CD4-positive, alpha-beta memory T cell (primary cell): ENCODE measurements at regions not wholly inside any gene's neighbourhood (a gene's known extent, or its start where the extent isn't known, plus 50 kb on each side); places are given as distances from the start of the nearest gene placed in this dataset.

ENCODE experiments used
- CTCF ChIA-PET: fragments of 350-600 bp; sonication (Branson Sonifier 250); formaldehyde crosslinking; loops from one replicate; lab custom pipeline; 2021; ENCODE audit warnings: inconsistent platforms; ENCODE audit not compliant: partially characterized antibody; lab: Charles Lee
- POLR2A ChIA-PET: fragments of 350-600 bp; sonication (Branson Sonifier 250); formaldehyde crosslinking; loops from one replicate; lab custom pipeline; 2021; ENCODE audit not compliant: partially characterized antibody; lab: Charles Lee
- DNase-seq, 5 donors: peaks; one replicate each; pipeline versions ENCODE4 v3.0.0 to v3.0.0-alpha.2; 2020 to 2022; ENCODE audit warnings: mixed read lengths in 1 of 5
- H3K27ac ChIP-seq: one replicate; pipeline ENCODE4 v1.7.0; 2013; ENCODE audit warnings: low read depth, low read length
- H3K27me3 ChIP-seq: 2 replicates; pipeline ENCODE4 v1.7.0; 2013; ENCODE audit warnings: mild to moderate bottlenecking, low read length, moderate library complexity; ENCODE audit not compliant: insufficient read depth
- H3K36me3 ChIP-seq: 2 replicates; pipeline ENCODE4 v1.7.0; 2013; ENCODE audit warnings: mild to moderate bottlenecking, low read length, moderate library complexity; ENCODE audit not compliant: insufficient read depth
- H3K4me1 ChIP-seq: 2 replicates; pipeline ENCODE4 v1.7.0; 2013; ENCODE audit warnings: mild to moderate bottlenecking, low read length, moderate library complexity; ENCODE audit not compliant: insufficient read depth
- H3K4me3 ChIP-seq, 2 donors: one replicate each; pipeline ENCODE4 v1.7.0; 2013; ENCODE audit warnings: low read length in 2 of 2, mild to moderate bottlenecking in 1 of 2
- H3K9me3 ChIP-seq, 2 donors: one replicate each; pipeline ENCODE4 v1.7.0; 2013; ENCODE audit warnings: low read length in 2 of 2, control low read depth in 1 of 2; ENCODE audit not compliant: control insufficient read depth in 1 of 2
- H3K27ac Mint-ChIP-seq, 7 donors: one replicate each; pipeline ENCODE4 v1.8.0; 2020 to 2021; ENCODE audit warnings: mixed read lengths in 7 of 7, mild to moderate bottlenecking in 6 of 7, inconsistent platforms in 3 of 7, moderate library complexity in 3 of 7
- H3K27me3 Mint-ChIP-seq, 2 donors: one replicate each; pipeline ENCODE4 v1.8.0; 2020 to 2021; ENCODE audit warnings: mixed read lengths in 2 of 2
- H3K36me3 Mint-ChIP-seq, 2 donors: one replicate each; pipeline ENCODE4 v1.8.0; 2020 to 2021; ENCODE audit warnings: mixed read lengths in 2 of 2, inconsistent platforms in 1 of 2, mild to moderate bottlenecking in 1 of 2
- H3K4me1 Mint-ChIP-seq, 4 donors: one replicate each; pipeline ENCODE4 v1.8.0; 2020 to 2021; ENCODE audit warnings: mixed read lengths in 4 of 4, mild to moderate bottlenecking in 1 of 4
- H3K4me3 Mint-ChIP-seq, 8 donors: one replicate each; pipeline ENCODE4 v1.8.0; 2020 to 2021; ENCODE audit warnings: mixed read lengths in 8 of 8, mild to moderate bottlenecking in 7 of 8, moderate library complexity in 6 of 8, inconsistent platforms in 3 of 8
- H3K9me3 Mint-ChIP-seq, 8 donors: one replicate each; pipeline ENCODE4 v1.8.0; 2020 to 2021; ENCODE audit warnings: mixed read lengths in 8 of 8, mild to moderate bottlenecking in 5 of 8, inconsistent platforms in 3 of 8, moderate library complexity in 1 of 8
- intact Hi-C: fragments of 100-400 bp; cut with micrococcal nuclease; formaldehyde crosslinking; loops from one replicate; pipeline ENCODE4 v1.15.1; 2023

GRCh38 chr11:71356904-71357303 is 91.3 kb downstream of the DHCR7 start:
- Histone ChIP-seq H3K36me3 (no peaks in the 10 kb centered on the region), H3K27me3 (peaks cover 3% of the 10 kb centered on the region), H3K9me3 (no peaks in the 10 kb centered on the region), H3K27ac (no peak overlapping the region), H3K4me1 (no peaks in the 10 kb centered on the region), H3K4me3 (no peak overlapping the region)
- DNase-seq: no peak
- Mint-ChIP-seq H3K9me3 (peaks cover 0 to 7% (median 0%) of the 10 kb centered on the region in 8 donors), H3K4me1 (no peaks in the 10 kb centered on the region), H3K36me3 (no peaks in the 10 kb centered on the region), H3K27me3 (peaks cover 5 to 7% of the 10 kb centered on the region in 2 donors), H3K4me3 (no peak overlapping the region), H3K27ac (no peak overlapping the region)
- POLR2A ChIA-PET: no interaction called here
- intact Hi-C loops: no loop called here
- CTCF ChIA-PET: no interaction called here

DNA sequence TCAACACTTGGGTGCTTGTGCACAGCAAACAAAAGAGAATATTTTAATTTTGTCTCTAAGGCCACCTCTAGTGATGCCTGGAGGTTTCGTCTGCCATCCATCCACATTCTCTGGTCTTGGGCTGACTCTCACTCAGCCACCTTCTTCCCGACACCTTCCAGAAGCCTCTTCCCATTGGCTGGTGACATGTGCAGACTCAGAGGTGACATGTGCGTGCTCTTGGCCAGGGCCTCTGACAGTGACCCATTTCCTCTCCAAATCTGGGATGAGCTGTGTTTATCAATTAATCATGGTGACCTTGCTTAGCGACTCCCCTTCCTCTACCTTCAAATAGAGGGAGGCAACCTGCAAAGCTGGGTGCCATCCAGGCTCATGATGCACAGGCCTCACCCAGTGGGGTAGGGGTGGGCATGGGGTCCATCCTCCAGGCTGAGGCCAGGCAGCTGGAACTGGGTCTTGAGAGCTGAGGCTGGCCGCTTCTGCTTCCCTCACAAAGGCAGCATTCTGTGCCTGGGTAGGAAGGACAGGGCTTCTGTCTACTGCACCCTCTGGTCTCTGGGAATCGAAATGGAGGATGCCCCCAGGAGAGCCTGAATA is 91.8 kb downstream of the DHCR7 start:
- Histone ChIP-seq H3K27ac (no peak overlapping the region), H3K9me3 (no peaks in the 10 kb centered on the region), H3K4me1 (no peaks in the 10 kb centered on the region), H3K4me3 (no peak overlapping the region), H3K36me3 (no peaks in the 10 kb centered on the region), H3K27me3 (peaks cover 3% of the 10 kb centered on the region)
- no peak for DNase-seq
- intact Hi-C loops: no loop called here
- no peaks in the 10 kb centered on the region for H3K36me3 Mint-ChIP-seq
- H3K4me1 Mint-ChIP-seq: no peaks in the 10 kb centered on the region
- peaks cover 5 to 9% of the 10 kb centered on the region in 2 donors for H3K27me3 Mint-ChIP-seq
- H3K27ac Mint-ChIP-seq: no peak overlapping the region
- H3K9me3 Mint-ChIP-seq: peaks cover 0 to 7% (median 0%) of the 10 kb centered on the region in 8 donors
- ChIA-PET POLR2A (no interaction called here), CTCF (no interaction called here)
- H3K4me3 Mint-ChIP-seq: no peak overlapping the region

DNA sequence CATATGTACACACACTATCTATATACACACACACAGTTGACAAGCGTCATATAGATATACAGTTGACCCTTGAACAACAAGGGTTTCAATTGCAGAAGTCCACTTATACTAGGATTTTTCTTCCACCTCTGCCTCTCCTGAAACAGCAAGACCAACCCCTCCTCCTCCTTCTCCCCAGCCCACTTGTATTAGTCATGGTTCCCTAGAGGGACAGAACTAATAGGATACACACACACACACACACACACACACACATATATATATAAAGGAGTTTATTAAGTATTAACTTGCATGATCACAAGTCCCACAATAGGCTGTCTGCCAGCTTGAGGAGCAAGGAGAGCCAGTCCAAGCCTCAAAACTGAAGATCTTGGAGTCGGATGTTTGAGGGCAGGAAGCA is 92.9 kb downstream of the DHCR7 start:
- no peak overlapping the region for H3K4me3 ChIP-seq
- H3K27ac Mint-ChIP-seq: no peak overlapping the region
- no peak for DNase-seq
- H3K4me1 Mint-ChIP-seq: no peaks in the 10 kb centered on the region
- H3K36me3 Mint-ChIP-seq: no peaks in the 10 kb centered on the region
- no peak overlapping the region for H3K27ac ChIP-seq
- H3K4me3 Mint-ChIP-seq: no peak overlapping the region
- H3K36me3 ChIP-seq: no peaks in the 10 kb centered on the region
- H3K9me3 Mint-ChIP-seq: peaks cover 0 to 7% (median 0%) of the 10 kb centered on the region in 8 donors
- no peaks in the 10 kb centered on the region for H3K27me3 ChIP-seq
- H3K4me1 ChIP-seq: no peaks in the 10 kb centered on the region
- H3K9me3 ChIP-seq: no peaks in the 10 kb centered on the region
- intact Hi-C loops: no loop called here
- ChIA-PET CTCF (no interaction called here), POLR2A (no interaction called here)
- H3K27me3 Mint-ChIP-seq: peaks cover 5 to 12% of the 10 kb centered on the region in 2 donors

DNA sequence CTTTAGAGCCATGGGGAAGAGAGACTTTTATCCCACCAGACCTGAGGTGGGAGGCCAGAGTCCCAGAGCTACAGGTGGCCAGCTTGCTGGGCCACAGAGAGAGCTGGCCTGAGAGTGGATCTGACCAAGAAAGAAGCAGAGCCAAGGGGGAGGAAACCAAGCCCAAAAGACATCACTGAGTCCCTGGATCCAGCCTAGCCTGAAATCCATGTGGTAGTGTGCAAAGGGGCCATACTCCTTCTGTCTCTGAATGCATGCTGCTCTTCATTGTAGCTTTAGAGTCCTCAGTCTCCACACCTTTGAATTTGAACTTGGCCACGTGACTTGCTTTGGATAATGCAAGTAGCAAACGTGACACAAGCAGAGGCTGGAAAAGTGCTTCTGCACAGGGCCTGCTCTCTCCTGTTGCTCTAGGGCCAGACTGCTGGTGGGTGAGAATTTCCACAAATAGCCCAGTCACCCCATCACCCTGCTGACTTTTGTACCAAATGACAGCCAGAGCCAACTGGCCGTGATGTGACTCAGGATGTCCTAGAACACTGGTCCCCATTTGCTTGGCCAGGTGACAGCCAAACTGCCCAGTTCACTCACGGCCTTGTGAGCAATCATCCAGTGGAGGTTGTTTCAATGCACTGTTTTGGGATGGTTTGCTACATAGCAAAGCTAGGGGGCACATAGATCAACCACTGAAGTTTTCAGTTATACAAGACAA is 93.6 kb downstream of the DHCR7 start:
- Histone ChIP-seq H3K27ac (no peak overlapping the region), H3K27me3 (no peaks in the 10 kb centered on the region), H3K4me1 (no peaks in the 10 kb centered on the region), H3K9me3 (no peaks in the 10 kb centered on the region), H3K36me3 (no peaks in the 10 kb centered on the region), H3K4me3 (no peak overlapping the region)
- H3K9me3 Mint-ChIP-seq: peaks cover 0 to 7% (median 0%) of the 10 kb centered on the region in 8 donors
- H3K4me3 Mint-ChIP-seq: no peak overlapping the region
- no peaks in the 10 kb centered on the region for H3K4me1 Mint-ChIP-seq
- peaks cover 5 to 12% of the 10 kb centered on the region in 2 donors for H3K27me3 Mint-ChIP-seq
- DNase-seq: no peak
- intact Hi-C loops: no loop called here
- H3K27ac Mint-ChIP-seq: no peak overlapping the region
- ChIA-PET CTCF (no interaction called here), POLR2A (no interaction called here)
- no peaks in the 10 kb centered on the region for H3K36me3 Mint-ChIP-seq

- CTCF ChIA-PET: no interaction called here
- no peaks in the 10 kb centered on the region for H3K36me3 Mint-ChIP-seq
Observed at GRCh38 chr11:71352748-71353147, 95.4 kb downstream of the DHCR7 start.

DNA sequence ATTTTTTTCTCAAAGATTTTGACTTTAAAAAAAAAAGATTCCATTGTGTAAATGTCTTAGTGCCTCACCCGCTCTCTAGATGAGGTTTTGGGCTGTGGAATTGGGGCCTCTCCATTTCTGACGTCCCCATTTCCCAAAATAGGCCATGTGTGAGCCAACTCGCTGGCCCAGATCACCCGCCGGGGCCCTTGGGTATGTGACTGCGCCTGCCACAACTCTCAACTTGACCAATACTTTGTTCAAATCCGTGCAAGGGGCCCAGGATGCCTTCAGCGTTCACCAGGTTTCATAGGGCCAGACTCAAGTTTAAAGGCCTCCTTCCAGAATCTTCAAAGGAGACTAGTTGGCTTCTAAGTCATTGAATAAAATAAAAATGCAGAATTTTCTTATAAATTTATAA is 96.0 kb downstream of the DHCR7 start:
- H3K27ac Mint-ChIP-seq: no peak overlapping the region
- no peaks in the 10 kb centered on the region for H3K27me3 ChIP-seq
- H3K4me3 Mint-ChIP-seq: peak overlapping the region in 1 of 8 donors; percentile 16
- intact Hi-C loops: no loop called here
- no peak overlapping the region for H3K27ac ChIP-seq
- H3K36me3 ChIP-seq: no peaks in the 10 kb centered on the region
- no peaks in the 10 kb centered on the region for H3K4me1 Mint-ChIP-seq
- H3K4me1 ChIP-seq: no peaks in the 10 kb centered on the region
- H3K36me3 Mint-ChIP-seq: no peaks in the 10 kb centered on the region
- no peak for DNase-seq
- ChIA-PET CTCF (no interaction called here), POLR2A (no interaction called here)
- peaks cover 7 to 17% of the 10 kb centered on the region in 2 donors for H3K27me3 Mint-ChIP-seq
- H3K4me3 ChIP-seq: no peak overlapping the region
- no peaks in the 10 kb centered on the region for H3K9me3 ChIP-seq
- H3K9me3 Mint-ChIP-seq: peaks cover 0 to 4% (median 0%) of the 10 kb centered on the region in 8 donors

More at GRCh38 chr11:71352748-71353147, 95.4 kb downstream of the DHCR7 start:
- Histone ChIP-seq H3K4me1 (no peaks in the 10 kb centered on the region), H3K36me3 (no peaks in the 10 kb centered on the region), H3K27ac (no peak overlapping the region), H3K27me3 (no peaks in the 10 kb centered on the region), H3K9me3 (no peaks in the 10 kb centered on the region), H3K4me3 (no peak overlapping the region)
- H3K9me3 Mint-ChIP-seq: peaks cover 0 to 4% (median 0%) of the 10 kb centered on the region in 8 donors
- no peak for DNase-seq
- POLR2A ChIA-PET: no interaction called here
- H3K4me3 Mint-ChIP-seq: no peak overlapping the region
- H3K27ac Mint-ChIP-seq: no peak overlapping the region
- intact Hi-C loops: no loop called here
- no peaks in the 10 kb centered on the region for H3K4me1 Mint-ChIP-seq
- H3K27me3 Mint-ChIP-seq: peaks cover 7 to 17% of the 10 kb centered on the region in 2 donors

DNA sequence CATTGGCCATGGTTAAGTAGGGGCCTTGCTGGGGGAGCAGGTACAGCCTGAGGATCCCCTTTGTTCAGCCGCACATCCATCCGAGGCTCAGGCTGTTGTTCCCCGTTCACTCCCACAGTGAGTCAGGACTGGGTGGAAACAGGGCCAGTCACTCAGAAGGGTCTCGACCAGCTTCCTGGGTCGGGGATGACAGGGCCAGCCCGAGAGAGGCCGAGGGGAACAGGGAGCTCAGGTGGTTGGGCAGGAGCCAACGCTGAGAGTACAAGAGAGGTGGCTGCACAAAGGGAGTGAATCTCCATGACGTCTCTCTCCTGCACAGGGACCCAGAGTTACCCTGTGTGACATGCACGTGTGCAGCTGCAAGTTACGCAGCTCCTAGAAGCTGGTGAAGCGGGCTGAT is 97.2 kb upstream of the SHANK2 start:
- no peaks in the 10 kb centered on the region for H3K36me3 ChIP-seq

More for the DNA sequence above, 97.2 kb upstream of the SHANK2 start:
- H3K4me1 Mint-ChIP-seq: no peaks in the 10 kb centered on the region
- Histone ChIP-seq H3K4me1 (no peaks in the 10 kb centered on the region), H3K4me3 (no peak overlapping the region), H3K27me3 (no peaks in the 10 kb centered on the region), H3K27ac (no peak overlapping the region), H3K9me3 (no peaks in the 10 kb centered on the region)
- peaks cover 0 to 2% (median 0%) of the 10 kb centered on the region in 8 donors for H3K9me3 Mint-ChIP-seq
- DNase-seq: no peak
- no peaks in the 10 kb centered on the region for H3K36me3 Mint-ChIP-seq
- ChIA-PET POLR2A (no interaction called here), CTCF (no interaction called here)
- H3K27ac Mint-ChIP-seq: no peak overlapping the region
- H3K4me3 Mint-ChIP-seq: no peak overlapping the region
- H3K27me3 Mint-ChIP-seq: peaks cover 10 to 23% of the 10 kb centered on the region in 2 donors
- intact Hi-C loops: no loop called here
